22Rv1 (cell line): ENCODE measurements at regions not wholly inside any gene's neighbourhood (a gene's known extent, or its start where the extent isn't known, plus 50 kb on each side); places are given as distances from the start of the nearest gene placed in this dataset.

Experiments
- CTCF ChIP-seq: fragments of 450-650 bp; IDR thresholded peaks from 2 replicates; pipeline ENCODE4 v1.5.1; 2017; ENCODE audit warnings: mild to moderate bottlenecking
- ZFX ChIP-seq: fragments of 450-650 bp; IDR thresholded peaks from 2 replicates; pipeline ENCODE4 v1.6.1; 2017; ENCODE audit warnings: antibody characterized with exemption, borderline replicate concordance

- TF ChIP-seq CTCF (no peak), ZFX (no peak)
Observed at GRCh38 chr14:51564460-51564859, 87.2 kb upstream of the FRMD6 start.
